ENCODE measurements at regions not wholly inside any gene's neighbourhood (a gene's known extent, or its start where the extent isn't known, plus 50 kb on each side); places are given as distances from the start of the nearest gene placed in this dataset.

DNA sequence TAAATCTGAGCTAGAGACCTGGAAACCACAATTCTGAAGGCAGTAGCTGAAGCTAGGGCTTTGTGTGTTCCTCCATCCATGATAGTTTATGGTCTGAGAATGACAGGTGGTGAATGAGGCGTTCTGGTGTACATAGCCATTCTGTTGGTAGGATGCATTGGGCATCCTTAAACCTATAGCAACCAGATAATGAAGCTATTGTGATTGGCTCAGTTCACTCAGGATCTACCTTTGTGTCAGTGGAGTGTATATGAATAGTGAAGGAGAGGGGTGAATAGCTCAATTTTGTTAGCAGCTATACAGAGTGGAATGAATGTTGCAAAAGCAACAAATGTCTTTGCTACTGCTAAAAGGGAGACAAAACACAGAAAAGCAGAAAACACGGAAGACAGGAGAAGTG is 80.0 kb upstream of the PCDH20 start:
- TF ChIP-seq, protein P1, sequence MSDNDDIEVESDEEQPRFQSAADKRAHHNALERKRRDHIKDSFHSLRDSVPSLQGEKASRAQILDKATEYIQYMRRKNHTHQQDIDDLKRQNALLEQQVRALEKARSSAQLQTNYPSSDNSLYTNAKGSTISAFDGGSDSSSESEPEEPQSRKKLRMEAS (IDR thresholded peaks at IDR 0.05), result no peak
- TF ChIP-seq, protein P2, sequence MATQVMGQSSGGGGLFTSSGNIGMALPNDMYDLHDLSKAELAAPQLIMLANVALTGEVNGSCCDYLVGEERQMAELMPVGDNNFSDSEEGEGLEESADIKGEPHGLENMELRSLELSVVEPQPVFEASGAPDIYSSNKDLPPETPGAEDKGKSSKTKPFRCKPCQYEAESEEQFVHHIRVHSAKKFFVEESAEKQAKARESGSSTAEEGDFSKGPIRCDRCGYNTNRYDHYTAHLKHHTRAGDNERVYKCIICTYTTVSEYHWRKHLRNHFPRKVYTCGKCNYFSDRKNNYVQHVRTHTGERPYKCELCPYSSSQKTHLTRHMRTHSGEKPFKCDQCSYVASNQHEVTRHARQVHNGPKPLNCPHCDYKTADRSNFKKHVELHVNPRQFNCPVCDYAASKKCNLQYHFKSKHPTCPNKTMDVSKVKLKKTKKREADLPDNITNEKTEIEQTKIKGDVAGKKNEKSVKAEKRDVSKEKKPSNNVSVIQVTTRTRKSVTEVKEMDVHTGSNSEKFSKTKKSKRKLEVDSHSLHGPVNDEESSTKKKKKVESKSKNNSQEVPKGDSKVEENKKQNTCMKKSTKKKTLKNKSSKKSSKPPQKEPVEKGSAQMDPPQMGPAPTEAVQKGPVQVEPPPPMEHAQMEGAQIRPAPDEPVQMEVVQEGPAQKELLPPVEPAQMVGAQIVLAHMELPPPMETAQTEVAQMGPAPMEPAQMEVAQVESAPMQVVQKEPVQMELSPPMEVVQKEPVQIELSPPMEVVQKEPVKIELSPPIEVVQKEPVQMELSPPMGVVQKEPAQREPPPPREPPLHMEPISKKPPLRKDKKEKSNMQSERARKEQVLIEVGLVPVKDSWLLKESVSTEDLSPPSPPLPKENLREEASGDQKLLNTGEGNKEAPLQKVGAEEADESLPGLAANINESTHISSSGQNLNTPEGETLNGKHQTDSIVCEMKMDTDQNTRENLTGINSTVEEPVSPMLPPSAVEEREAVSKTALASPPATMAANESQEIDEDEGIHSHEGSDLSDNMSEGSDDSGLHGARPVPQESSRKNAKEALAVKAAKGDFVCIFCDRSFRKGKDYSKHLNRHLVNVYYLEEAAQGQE (IDR thresholded peaks at IDR 0.05; ENCODE audit: low read depth), result no peak
- TF ChIP-seq YY1 (IDR thresholded peaks at IDR 0.05; ENCODE audit: low read depth), result no peak
- TF ChIP-seq FOXM1 (IDR thresholded peaks at IDR 0.05; ENCODE audit: borderline replicate concordance, low read depth), result no peak

DNA sequence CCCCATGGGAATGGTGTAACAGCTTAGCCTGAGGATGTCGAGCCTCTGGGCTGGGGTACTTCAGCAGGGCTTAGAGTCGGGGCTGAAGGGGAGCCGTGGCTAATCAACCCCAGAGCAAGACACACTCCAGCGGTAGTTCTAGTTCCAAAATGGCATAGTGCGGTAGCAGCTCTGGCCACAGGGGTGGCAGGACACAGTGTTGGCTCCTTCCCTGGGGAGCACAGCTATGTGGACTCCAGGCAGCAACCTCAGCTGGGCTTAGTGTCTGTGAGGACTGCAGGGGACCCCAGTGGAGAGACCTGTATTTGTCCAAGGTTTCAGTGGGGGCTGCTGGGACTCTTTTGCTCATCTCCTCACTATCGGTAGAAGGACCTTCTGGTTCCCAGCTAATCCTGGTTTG is 70.8 kb upstream of the PCDH20 start:
- TF ChIP-seq ZBTB7A (IDR thresholded peaks at IDR 0.05; ENCODE audit: low read depth) (no peak), TAF1 (IDR thresholded peaks at IDR 0.05; ENCODE audit: low read depth) (no peak)

DNA sequence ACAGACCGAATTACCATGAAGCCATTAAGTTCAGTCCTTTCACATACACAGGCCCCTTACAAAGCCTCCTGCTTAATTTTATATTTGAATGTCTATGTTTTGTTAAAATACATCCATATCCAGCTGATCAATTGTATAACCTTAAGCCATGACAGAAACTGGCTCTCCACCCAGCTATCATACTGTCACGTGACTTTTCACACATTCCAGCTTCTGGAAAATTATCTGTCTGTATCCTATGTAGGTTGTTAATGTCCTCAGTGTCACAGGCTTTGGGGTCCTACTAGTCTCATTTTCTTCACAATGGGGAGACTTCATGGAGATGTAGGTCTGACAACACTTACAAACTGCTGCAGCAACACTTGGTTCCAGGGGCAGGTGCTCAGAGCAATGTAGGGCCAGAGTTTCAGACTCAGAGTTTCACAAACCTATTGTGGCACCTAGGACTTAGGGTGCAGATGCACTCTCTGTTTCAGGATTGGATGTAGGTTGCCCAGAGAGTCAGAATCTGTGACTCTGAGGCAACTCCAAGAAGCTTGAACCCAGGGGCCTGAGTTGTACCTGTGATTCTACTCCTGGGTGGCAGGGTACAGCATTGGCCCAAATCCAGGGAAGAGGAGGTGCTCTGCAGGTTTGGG is 69.6 kb upstream of the PCDH20 start:
- TF ChIP-seq EP300 (IDR thresholded peaks at IDR 0.05; ENCODE audit: borderline replicate concordance), result no peak
- no peak for TF ChIP-seq NFIC (IDR thresholded peaks at IDR 0.05)
- TF ChIP-seq CREB1 (IDR thresholded peaks at IDR 0.05; ENCODE audit: low read depth), result no peak
- TF ChIP-seq, protein P1 (IDR thresholded peaks at IDR 0.05), result no peak
- TF ChIP-seq TCF12 (IDR thresholded peaks at IDR 0.05; ENCODE audit: low read depth), result no peak
- TF ChIP-seq ZBTB7A (IDR thresholded peaks at IDR 0.05; ENCODE audit: low read depth), result no peak
- no peak for TF ChIP-seq FOXM1 (IDR thresholded peaks at IDR 0.05; ENCODE audit: borderline replicate concordance, low read depth)
- TF ChIP-seq RAD21 (IDR thresholded peaks at IDR 0.05; ENCODE audit: low read depth), result no peak
- TF ChIP-seq TEAD4 (IDR thresholded peaks at IDR 0.05), result no peak
- TF ChIP-seq EGR1 (IDR thresholded peaks at IDR 0.05), result no peak
- TF ChIP-seq, protein P2 (IDR thresholded peaks at IDR 0.05; ENCODE audit: low read depth), result no peak
- TF ChIP-seq, protein P3, sequence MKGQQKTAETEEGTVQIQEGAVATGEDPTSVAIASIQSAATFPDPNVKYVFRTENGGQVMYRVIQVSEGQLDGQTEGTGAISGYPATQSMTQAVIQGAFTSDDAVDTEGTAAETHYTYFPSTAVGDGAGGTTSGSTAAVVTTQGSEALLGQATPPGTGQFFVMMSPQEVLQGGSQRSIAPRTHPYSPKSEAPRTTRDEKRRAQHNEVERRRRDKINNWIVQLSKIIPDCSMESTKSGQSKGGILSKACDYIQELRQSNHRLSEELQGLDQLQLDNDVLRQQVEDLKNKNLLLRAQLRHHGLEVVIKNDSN (IDR thresholded peaks at IDR 0.05), result no peak
- TF ChIP-seq YY1 (IDR thresholded peaks at IDR 0.05; ENCODE audit: low read depth), result no peak
- TF ChIP-seq CEBPB (IDR thresholded peaks at IDR 0.05), result no peak
- TF ChIP-seq TAF1 (IDR thresholded peaks at IDR 0.05; ENCODE audit: low read depth), result no peak

DNA sequence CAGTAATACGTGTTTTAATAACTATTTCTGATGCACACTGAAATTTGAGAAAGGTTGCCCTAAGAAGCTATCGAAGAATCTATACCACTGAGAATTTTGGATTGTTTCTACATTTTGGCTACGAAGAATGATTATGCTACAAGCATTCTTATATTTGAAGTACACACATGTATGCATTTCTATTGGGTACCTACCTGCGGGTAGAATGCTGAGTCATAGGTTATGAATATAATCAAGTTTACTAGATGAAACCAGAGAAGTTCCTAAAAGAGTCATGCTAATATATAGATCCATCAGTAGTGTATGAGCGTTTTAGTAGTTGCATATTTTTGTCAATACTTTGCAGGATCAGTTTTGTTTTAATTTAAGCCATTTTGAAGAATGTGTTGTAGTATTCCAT is 62.0 kb upstream of the PCDH20 start:
- no peak for TF ChIP-seq TEAD4 (IDR thresholded peaks at IDR 0.05)
- no peak for TF ChIP-seq TCF12 (IDR thresholded peaks at IDR 0.05; ENCODE audit: low read depth)
- no peak for TF ChIP-seq CEBPB (IDR thresholded peaks at IDR 0.05)
- TF ChIP-seq, protein P2 (IDR thresholded peaks at IDR 0.05; ENCODE audit: low read depth), result no peak
- no peak for TF ChIP-seq EGR1 (IDR thresholded peaks at IDR 0.05)
- TF ChIP-seq, protein P3 (IDR thresholded peaks at IDR 0.05), result no peak
- TF ChIP-seq NFIC (IDR thresholded peaks at IDR 0.05), result no peak
- TF ChIP-seq TAF1 (IDR thresholded peaks at IDR 0.05; ENCODE audit: low read depth), result no peak
- no peak for TF ChIP-seq ZBTB7A (IDR thresholded peaks at IDR 0.05; ENCODE audit: low read depth)

DNA sequence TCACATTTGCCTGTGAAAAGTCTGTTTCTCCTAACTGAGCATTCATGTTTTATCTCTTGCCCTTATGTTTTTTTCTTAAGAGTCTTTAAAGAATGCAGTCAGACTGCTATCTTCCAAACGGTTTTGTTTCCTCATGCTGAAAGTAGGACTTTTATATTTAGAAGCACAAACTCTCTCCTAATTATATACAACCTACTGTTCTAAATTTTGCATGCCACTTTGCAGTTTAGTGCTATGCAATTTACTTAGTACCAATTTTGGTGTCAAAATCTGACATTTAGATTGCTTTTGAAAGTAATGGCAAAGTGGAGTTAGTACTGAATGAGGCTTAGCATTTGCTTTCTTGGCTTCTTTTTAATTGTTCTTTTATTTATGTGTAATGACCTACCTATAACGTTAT is 55.1 kb upstream of the PCDH20 start:
- TF ChIP-seq, protein P3 (IDR thresholded peaks at IDR 0.05), result no peak
- no peak for TF ChIP-seq TEAD4 (IDR thresholded peaks at IDR 0.05)
- TF ChIP-seq, protein P1 (IDR thresholded peaks at IDR 0.05), result no peak
- TF ChIP-seq TAF1 (IDR thresholded peaks at IDR 0.05; ENCODE audit: low read depth), result no peak
- TF ChIP-seq FOXM1 (IDR thresholded peaks at IDR 0.05; ENCODE audit: borderline replicate concordance, low read depth), result no peak
- TF ChIP-seq CREB1 (IDR thresholded peaks at IDR 0.05; ENCODE audit: low read depth), result no peak
- TF ChIP-seq YY1 (IDR thresholded peaks at IDR 0.05; ENCODE audit: low read depth), result no peak
- TF ChIP-seq RAD21 (IDR thresholded peaks at IDR 0.05; ENCODE audit: low read depth), result no peak
- no peak for TF ChIP-seq NFIC (IDR thresholded peaks at IDR 0.05)
- TF ChIP-seq EGR1 (IDR thresholded peaks at IDR 0.05), result no peak
- TF ChIP-seq CEBPB (IDR thresholded peaks at IDR 0.05), result no peak
- no peak for TF ChIP-seq TCF12 (IDR thresholded peaks at IDR 0.05; ENCODE audit: low read depth)
- TF ChIP-seq, protein P2 (IDR thresholded peaks at IDR 0.05; ENCODE audit: low read depth), result no peak
- no peak for TF ChIP-seq ZBTB7A (IDR thresholded peaks at IDR 0.05; ENCODE audit: low read depth)
- no peak for TF ChIP-seq EP300 (IDR thresholded peaks at IDR 0.05; ENCODE audit: borderline replicate concordance)
